Neuronal stem cell (in vitro differentiated cells): ENCODE measurements at regions not wholly inside any gene's neighbourhood (a gene's known extent, or its start where the extent isn't known, plus 50 kb on each side); places are given as distances from the start of the nearest gene placed in this dataset.

Source experiments
- DNase-seq: peaks from one replicate; pipeline ENCODE4 v3.0.0-alpha.2; 2013; ENCODE audit warnings: low spot score
- H2AFZ ChIP-seq: one replicate; pipeline ENCODE4 v1.6.1; 2013; ENCODE audit warnings: mild to moderate bottlenecking, low read length, inconsistent platforms
- H2AK5ac ChIP-seq: 2 replicates; pipeline ENCODE4 v1.6.1; 2013; ENCODE audit warnings: low read depth, mild to moderate bottlenecking, inconsistent platforms, low read length, moderate library complexity, mixed read lengths
- H2BK120ac ChIP-seq: 2 replicates; pipeline ENCODE4 v1.6.1; 2013; ENCODE audit warnings: low read depth, mild to moderate bottlenecking, inconsistent platforms, low read length, moderate library complexity, mixed read lengths
- H2BK12ac ChIP-seq: one replicate; pipeline ENCODE4 v1.6.1; 2013; ENCODE audit warnings: low read length, inconsistent platforms
- H2BK15ac ChIP-seq: 2 replicates; pipeline ENCODE4 v1.6.1; 2013; ENCODE audit warnings: mild to moderate bottlenecking, low read length, inconsistent platforms, mixed read lengths
- H2BK5ac ChIP-seq: one replicate; pipeline ENCODE4 v1.6.1; 2013; ENCODE audit warnings: inconsistent platforms, mild to moderate bottlenecking, low read length, moderate library complexity
- H3K14ac ChIP-seq: one replicate; pipeline ENCODE4 v1.6.1; 2013; ENCODE audit warnings: low read length, inconsistent platforms
- H3K18ac ChIP-seq: 2 replicates; pipeline ENCODE4 v1.6.1; 2013; ENCODE audit warnings: low read length, inconsistent platforms
- H3K23ac ChIP-seq: 2 replicates; pipeline ENCODE4 v1.6.1; 2013; ENCODE audit warnings: low read depth, mild to moderate bottlenecking, mixed read lengths, low read length, inconsistent platforms; ENCODE audit not compliant: poor library complexity
- H3K27ac ChIP-seq: replicated peaks from 3 replicates; pipeline ENCODE4 v1.5.1; 2013; ENCODE audit warnings: low read length, inconsistent platforms
- H3K27me3 ChIP-seq, 3 experiments: 2 replicates each; pipeline ENCODE4 v1.6.1; 2013; ENCODE audit warnings: low read length in 3 of 3, mild to moderate bottlenecking in 2 of 3, inconsistent platforms in 1 of 3, low read depth in 1 of 3, mixed read lengths in 1 of 3, moderate library complexity in 1 of 3; ENCODE audit not compliant: control insufficient read depth in 3 of 3, insufficient read depth in 3 of 3
- H3K36me3 ChIP-seq, 2 donors: replicated peaks in 1 of 2; 2 replicates each; pipeline ENCODE4 v1.6.1; 2013; ENCODE audit warnings: low read length in 2 of 2; ENCODE audit not compliant: control insufficient read depth in 2 of 2, insufficient read depth in 2 of 2
- H3K4ac ChIP-seq: 2 replicates; pipeline ENCODE4 v1.6.1; 2013; ENCODE audit warnings: inconsistent platforms, mild to moderate bottlenecking, low read length, moderate library complexity
- H3K4me1 ChIP-seq, 2 donors: 1 replicate in 1 of 2; 2 replicates in 1 of 2; pipeline ENCODE4 v1.6.1; 2013; ENCODE audit warnings: low read length in 2 of 2, low read depth in 1 of 2; ENCODE audit not compliant: control insufficient read depth in 2 of 2, insufficient read depth in 1 of 2
- H3K4me2 ChIP-seq: one replicate; pipeline ENCODE4 v1.6.1; 2013; ENCODE audit warnings: mild to moderate bottlenecking, low read length, inconsistent platforms; ENCODE audit not compliant: insufficient read depth, poor library complexity, severe bottlenecking
- H3K4me3 ChIP-seq, 2 donors: 2 replicates each; pipeline ENCODE4 v1.5.1; 2013; ENCODE audit warnings: low read length in 2 of 2, mild to moderate bottlenecking in 2 of 2, inconsistent platforms in 1 of 2, moderate library complexity in 1 of 2
- H3K79me1 ChIP-seq: one replicate; pipeline ENCODE4 v1.6.1; 2013; ENCODE audit warnings: low read depth, mild to moderate bottlenecking, inconsistent platforms, low read length, moderate library complexity
- H3K9ac ChIP-seq: one replicate; pipeline ENCODE4 v1.6.1; 2013; ENCODE audit warnings: mild to moderate bottlenecking, low read depth, low read length, inconsistent platforms; ENCODE audit not compliant: poor library complexity
- H3K9me3 ChIP-seq, 2 donors: replicated peaks in 1 of 2; 2 replicates each; pipeline versions ENCODE3 to v1.6.1; 2013; ENCODE audit warnings: low read length in 2 of 2, mild to moderate bottlenecking in 2 of 2, inconsistent platforms in 1 of 2, low read depth in 1 of 2, mixed read lengths in 1 of 2, moderate library complexity in 1 of 2; ENCODE audit not compliant: control insufficient read depth in 2 of 2, insufficient read depth in 1 of 2
- H4K8ac ChIP-seq: one replicate; pipeline ENCODE4 v1.6.1; 2013; ENCODE audit warnings: low read depth, mild to moderate bottlenecking, inconsistent platforms, low read length, moderate library complexity
- H4K91ac ChIP-seq: one replicate; pipeline ENCODE4 v1.6.1; 2013; ENCODE audit warnings: low read length, low read depth, mild to moderate bottlenecking, inconsistent platforms; ENCODE audit not compliant: poor library complexity
- WGBS, 2 donors: extraction: QIAGEN DNeasy Blood & Tissue Kit; methylation state at CpG; one replicate each; pipeline ENCODE4 v1.1.7; 2013; ENCODE audit warnings: missing lambda C conversion rate in 2 of 2, mixed read lengths in 1 of 2; ENCODE audit not compliant: insufficient read length in 2 of 2, insufficient replicate concordance in 1 of 2; ENCODE audit errors: extremely low coverage in 2 of 2; 5-methylcytosine and 5-hydroxymethylcytosine counted together

- no peaks in the 10 kb centered on the region for H3K79me1 ChIP-seq
- H3K9me3 ChIP-seq = no peaks in the 10 kb centered on the region
- H2BK120ac ChIP-seq = no peak overlapping the region
- no peak overlapping the region for H3K14ac ChIP-seq
- no peak overlapping the region for H3K4me2 ChIP-seq
- H4K91ac ChIP-seq = no peak overlapping the region
- H3K4me1 ChIP-seq = peaks cover 0 to 8% of the 10 kb centered on the region in 2 donors
- H2AFZ ChIP-seq = no peak overlapping the region
- H3K27ac ChIP-seq = no peak overlapping the region
- H2BK12ac ChIP-seq = no peak overlapping the region
- H2BK15ac ChIP-seq = no peak overlapping the region
- no peak overlapping the region for H3K4ac ChIP-seq
- no peak overlapping the region for H3K18ac ChIP-seq
- no peak overlapping the region for H3K4me3 ChIP-seq
- no CpG with 5 or more reads among the region's 1 CpG for WGBS, 2 donors
- no peak overlapping the region for H3K23ac ChIP-seq
- no peak overlapping the region for H2AK5ac ChIP-seq
- H2BK5ac ChIP-seq = no peak overlapping the region
- no peaks in the 10 kb centered on the region for H3K36me3 ChIP-seq
- H3K27me3 ChIP-seq = no peaks in the 10 kb centered on the region
- H4K8ac ChIP-seq = no peak overlapping the region
- no peak for DNase-seq
- H3K9ac ChIP-seq = no peak overlapping the region
These were observed 396.5 kb upstream of the RPS23 start for GRCh38 chr5:82674671-82675070.

GRCh38 chr5:82673057-82673809, 395.1 kb upstream of the RPS23 start:
- H2AFZ ChIP-seq = no peak overlapping the region
- no peak overlapping the region for H3K18ac ChIP-seq
- H2AK5ac ChIP-seq = no peak overlapping the region
- no peak overlapping the region for H2BK120ac ChIP-seq
- no peak for DNase-seq
- H3K27me3 ChIP-seq = no peaks in the 10 kb centered on the region
- no peak overlapping the region for H3K4ac ChIP-seq
- no peak overlapping the region for H3K4me3 ChIP-seq
- no peak overlapping the region for H2BK5ac ChIP-seq
- no peaks in the 10 kb centered on the region for H3K9me3 ChIP-seq
- no peak overlapping the region for H2BK15ac ChIP-seq
- WGBS, 2 donors = no CpG with 5 or more reads among the region's 6 CpGs
- H3K4me1 ChIP-seq = peaks cover 0 to 9% of the 10 kb centered on the region in 2 donors
- no peak overlapping the region for H3K14ac ChIP-seq
- no peak overlapping the region for H3K23ac ChIP-seq
- H3K4me2 ChIP-seq = no peak overlapping the region
- H4K8ac ChIP-seq = no peak overlapping the region
- no peaks in the 10 kb centered on the region for H3K79me1 ChIP-seq
- no peak overlapping the region for H2BK12ac ChIP-seq
- no peak overlapping the region for H4K91ac ChIP-seq
- no peak overlapping the region for H3K9ac ChIP-seq
- no peak overlapping the region for H3K27ac ChIP-seq
- H3K36me3 ChIP-seq = no peaks in the 10 kb centered on the region

DNA sequence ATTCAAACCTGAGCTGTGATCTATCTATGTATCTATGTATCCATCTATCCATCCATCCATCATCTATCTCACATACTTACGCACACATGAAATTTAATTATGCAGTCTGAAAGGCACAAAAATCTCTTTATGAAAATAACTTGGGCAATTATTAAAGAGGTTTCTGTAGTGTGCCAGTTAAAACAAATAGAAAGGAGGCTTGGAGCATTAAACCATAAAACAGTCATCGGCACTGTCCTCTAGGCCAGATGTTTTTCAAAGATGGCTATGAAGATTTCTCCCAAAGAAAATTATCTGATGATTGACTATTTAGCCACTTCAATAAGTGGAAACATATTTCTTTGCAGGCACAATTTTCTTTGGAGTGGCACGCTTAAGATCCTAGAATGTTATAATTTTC, 392.5 kb upstream of the RPS23 start:
- Histone ChIP-seq H3K4me2 (no peak overlapping the region), H2BK15ac (no peak overlapping the region), H3K9me3 (no peaks in the 10 kb centered on the region), H3K4me3 (no peak overlapping the region), H2BK5ac (no peak overlapping the region), H3K4ac (no peak overlapping the region), H2AK5ac (no peak overlapping the region), H3K9ac (no peak overlapping the region), H2BK12ac (no peak overlapping the region), H3K4me1 (peaks cover 0 to 9% of the 10 kb centered on the region in 2 donors), H3K23ac (no peak overlapping the region), H4K91ac (no peak overlapping the region), H4K8ac (no peak overlapping the region), H2AFZ (peak overlapping the region; percentile 24), H2BK120ac (no peak overlapping the region), H3K36me3 (no peaks in the 10 kb centered on the region), H3K14ac (no peak overlapping the region), H3K27ac (no peak overlapping the region), H3K79me1 (no peaks in the 10 kb centered on the region), H3K18ac (no peak overlapping the region), H3K27me3 (no peaks in the 10 kb centered on the region)
- WGBS, 2 donors = no CpG with 5 or more reads among the region's 3 CpGs
- DNase-seq = no peak

DNA sequence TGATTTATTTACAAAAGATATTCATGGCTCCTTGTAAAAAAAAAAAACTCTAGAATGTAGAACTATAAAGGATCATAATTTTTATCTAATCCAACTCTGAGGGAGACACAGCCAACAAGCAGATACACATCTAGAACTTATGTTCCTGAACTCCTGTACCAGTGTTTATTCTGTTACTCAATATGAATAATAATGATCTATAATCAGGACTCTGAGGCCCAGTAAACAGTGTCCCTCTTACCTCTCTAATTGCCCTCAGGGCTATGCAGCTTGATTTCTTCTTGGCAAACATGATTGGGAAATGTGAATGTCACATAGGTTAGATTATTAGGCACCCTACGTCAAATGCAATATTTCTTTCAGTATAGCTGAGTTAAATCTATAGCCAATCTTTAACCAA, 391.6 kb upstream of the RPS23 start:
- DNase-seq = no peak
- Histone ChIP-seq H2AK5ac (no peak overlapping the region), H2BK120ac (no peak overlapping the region), H3K23ac (no peak overlapping the region), H3K9ac (no peak overlapping the region), H4K91ac (no peak overlapping the region), H3K4me3 (no peak overlapping the region), H3K4me1 (peaks cover 0 to 9% of the 10 kb centered on the region in 2 donors), H2BK15ac (no peak overlapping the region), H3K14ac (no peak overlapping the region), H2AFZ (peak overlapping the region; percentile 53), H3K4me2 (no peak overlapping the region), H3K9me3 (no peaks in the 10 kb centered on the region), H3K36me3 (no peaks in the 10 kb centered on the region), H2BK12ac (no peak overlapping the region), H3K27me3 (no peaks in the 10 kb centered on the region), H2BK5ac (no peak overlapping the region), H3K27ac (no peak overlapping the region), H3K18ac (no peak overlapping the region), H4K8ac (no peak overlapping the region), H3K4ac (no peak overlapping the region), H3K79me1 (no peaks in the 10 kb centered on the region)
- WGBS, 2 donors = no CpG with 5 or more reads among the region's 1 CpG
